Muscle layer of colon (tissue), 2 donors: ENCODE measurements at regions not wholly inside any gene's neighbourhood (a gene's known extent, or its start where the extent isn't known, plus 50 kb on each side); places are given as distances from the start of the nearest gene placed in this dataset.

Experiments
- H3K27ac ChIP-seq: one replicate; pipeline ENCODE4 v1.7.0; 2013; ENCODE audit warnings: low read depth, mild to moderate bottlenecking, low read length, moderate library complexity
- H3K27me3 ChIP-seq, 2 donors: one replicate each; pipeline ENCODE4 v1.7.0; 2013; ENCODE audit warnings: low read length in 2 of 2, mild to moderate bottlenecking in 2 of 2; ENCODE audit not compliant: insufficient read depth in 2 of 2, control insufficient read depth in 1 of 2
- H3K36me3 ChIP-seq: one replicate; pipeline ENCODE4 v1.7.0; 2013; ENCODE audit warnings: mild to moderate bottlenecking, low read length; ENCODE audit not compliant: insufficient read depth
- H3K4me1 ChIP-seq: one replicate; pipeline ENCODE4 v1.7.0; 2013; ENCODE audit warnings: mild to moderate bottlenecking, low read length; ENCODE audit not compliant: insufficient read depth
- H3K4me3 ChIP-seq, 2 donors: one replicate each; pipeline ENCODE4 v1.7.0; 2013; ENCODE audit warnings: low read length in 2 of 2, low read depth in 1 of 2, mild to moderate bottlenecking in 1 of 2, moderate library complexity in 1 of 2
- H3K9ac ChIP-seq: one replicate; pipeline ENCODE4 v1.7.0; 2013; ENCODE audit warnings: low read length
- H3K9me3 ChIP-seq: one replicate; pipeline ENCODE4 v1.7.0; 2013; ENCODE audit warnings: mild to moderate bottlenecking, low read length
- donor health status: abdominal sarcoma.
- donor health status: Adenocarcinoma of cecum.

GRCh38 chr14:84236290-84236689, 1293.7 kb upstream of the FLRT2 start:
- Histone ChIP-seq H3K27me3 (no peaks in the 10 kb centered on the region), H3K9me3 (no peaks in the 10 kb centered on the region), H3K4me1 (no peaks in the 10 kb centered on the region), H3K36me3 (no peaks in the 10 kb centered on the region), H3K9ac (no peak overlapping the region), H3K27ac (no peak overlapping the region), H3K4me3 (no peak overlapping the region)

DNA sequence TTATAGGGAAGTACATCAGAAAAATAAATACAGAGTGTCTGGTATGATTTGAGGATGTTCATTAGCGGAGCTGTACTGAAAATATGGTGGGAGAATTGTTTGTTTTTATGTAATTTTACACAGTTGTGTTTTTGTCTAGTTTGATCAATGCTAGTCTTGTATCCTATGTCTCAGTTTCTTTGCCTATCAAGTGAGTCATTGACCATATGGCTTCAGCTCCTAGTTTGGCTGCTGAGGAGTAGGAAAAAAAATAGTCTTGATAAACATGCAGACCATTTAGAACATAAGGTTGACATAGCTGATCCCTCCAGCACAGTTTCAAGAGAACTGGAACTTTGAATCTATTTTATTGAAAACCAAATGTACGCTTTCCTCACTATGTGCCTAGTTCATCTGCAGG, 1292.1 kb upstream of the FLRT2 start:
- Histone ChIP-seq H3K4me1 (no peaks in the 10 kb centered on the region), H3K4me3 (no peak overlapping the region), H3K27me3 (no peaks in the 10 kb centered on the region), H3K27ac (no peak overlapping the region), H3K36me3 (no peaks in the 10 kb centered on the region), H3K9ac (no peak overlapping the region), H3K9me3 (no peaks in the 10 kb centered on the region)

GRCh38 chr14:84247693-84248092, 1282.3 kb upstream of the FLRT2 start:
- H3K27me3 ChIP-seq = no peaks in the 10 kb centered on the region
- no peaks in the 10 kb centered on the region for H3K4me1 ChIP-seq
- no peak overlapping the region for H3K4me3 ChIP-seq
- no peak overlapping the region for H3K27ac ChIP-seq
- no peaks in the 10 kb centered on the region for H3K36me3 ChIP-seq
- no peaks in the 10 kb centered on the region for H3K9me3 ChIP-seq
- no peak overlapping the region for H3K9ac ChIP-seq

- no peaks in the 10 kb centered on the region for H3K27me3 ChIP-seq
- H3K27ac ChIP-seq = no peak overlapping the region
- H3K36me3 ChIP-seq = no peaks in the 10 kb centered on the region
- no peaks in the 10 kb centered on the region for H3K9me3 ChIP-seq
- no peak overlapping the region for H3K4me3 ChIP-seq
- no peaks in the 10 kb centered on the region for H3K4me1 ChIP-seq
- H3K9ac ChIP-seq = no peak overlapping the region
Measured at GRCh38 chr14:84250893-84251292, 1279.1 kb upstream of the FLRT2 start.

DNA sequence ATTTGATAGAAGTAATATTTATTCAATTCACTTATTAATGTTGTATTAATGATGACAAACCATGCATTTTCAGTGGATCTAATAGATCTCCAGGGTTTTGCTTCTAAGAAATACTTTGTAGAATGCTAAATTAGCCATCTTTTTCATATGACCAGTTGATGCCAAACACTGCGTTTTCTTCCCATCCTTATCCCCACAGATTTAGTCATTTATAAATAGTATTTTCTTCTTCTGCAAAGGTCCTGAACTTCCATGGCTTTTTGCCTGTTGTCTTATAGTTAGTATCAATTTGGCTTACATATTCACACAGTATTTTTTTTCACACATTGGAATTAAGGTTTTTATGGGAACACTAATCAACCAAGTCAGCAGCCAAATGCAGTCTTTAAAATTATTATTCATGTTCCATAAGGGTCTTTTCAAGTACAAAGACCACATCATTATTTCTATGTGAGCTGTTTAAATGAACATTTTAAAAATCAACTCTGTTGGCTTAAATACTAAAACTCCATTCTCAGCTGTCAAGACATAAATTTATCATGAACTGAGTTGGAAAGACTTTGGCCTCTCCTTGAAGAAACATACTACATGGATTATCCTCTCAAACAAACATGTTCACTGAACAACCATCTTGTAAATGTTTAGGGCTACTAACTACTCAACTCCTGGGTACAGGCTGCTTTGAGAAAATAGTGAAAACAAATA, 1278.4 kb upstream of the FLRT2 start:
- H3K27ac ChIP-seq = no peak overlapping the region
- H3K9me3 ChIP-seq = no peaks in the 10 kb centered on the region
- H3K4me1 ChIP-seq = no peaks in the 10 kb centered on the region

DNA sequence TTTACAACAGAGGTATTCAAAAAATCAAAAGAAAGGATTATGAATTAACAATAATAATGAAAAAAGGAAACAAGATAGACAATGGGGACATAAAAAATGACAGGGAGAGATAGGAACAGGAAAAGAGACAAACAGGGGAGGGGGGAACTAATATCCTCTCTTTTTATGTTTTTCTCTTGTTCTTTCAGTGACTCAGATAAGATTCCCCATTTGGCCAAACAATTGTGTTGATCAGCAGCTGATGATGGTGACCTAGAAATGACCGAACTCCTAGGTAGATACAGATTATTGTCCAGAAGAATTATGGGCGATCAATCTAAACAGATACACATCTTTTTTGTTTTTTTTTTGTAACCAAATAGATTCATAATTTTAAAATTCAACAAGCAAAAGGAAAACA, 1277.2 kb upstream of the FLRT2 start:
- H3K27me3 ChIP-seq = no peaks in the 10 kb centered on the region
- no peaks in the 10 kb centered on the region for H3K9me3 ChIP-seq
- no peaks in the 10 kb centered on the region for H3K4me1 ChIP-seq
- H3K9ac ChIP-seq = no peak overlapping the region
- no peak overlapping the region for H3K4me3 ChIP-seq
- no peak overlapping the region for H3K27ac ChIP-seq
- H3K36me3 ChIP-seq = no peaks in the 10 kb centered on the region

More for the DNA sequence above, 1278.4 kb upstream of the FLRT2 start:
- no peaks in the 10 kb centered on the region for H3K36me3 ChIP-seq
- no peak overlapping the region for H3K9ac ChIP-seq
- H3K4me3 ChIP-seq = no peak overlapping the region
- H3K27me3 ChIP-seq = no peaks in the 10 kb centered on the region

DNA sequence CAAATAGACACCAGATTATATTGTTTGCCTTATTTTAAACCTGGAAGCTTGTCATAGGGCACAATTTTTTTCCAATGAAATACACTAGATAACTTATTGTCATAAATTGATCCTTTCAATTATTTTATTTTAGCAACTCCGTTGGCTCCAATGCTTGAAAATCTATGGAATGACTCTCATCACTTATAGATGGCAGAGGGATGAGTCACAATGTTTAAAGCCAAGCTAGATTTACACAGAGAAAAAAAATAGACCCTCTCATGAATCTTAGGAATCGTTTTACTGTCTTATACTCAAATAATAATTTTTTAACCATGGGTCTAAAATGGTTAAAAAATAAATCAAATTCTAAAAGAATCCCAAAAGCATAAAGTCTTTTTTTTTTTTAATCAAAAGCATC, 1276.6 kb upstream of the FLRT2 start:
- H3K4me3 ChIP-seq = no peak overlapping the region
- H3K27ac ChIP-seq = no peak overlapping the region
- H3K9ac ChIP-seq = no peak overlapping the region
- H3K27me3 ChIP-seq = no peaks in the 10 kb centered on the region
- H3K4me1 ChIP-seq = no peaks in the 10 kb centered on the region
- no peaks in the 10 kb centered on the region for H3K36me3 ChIP-seq
- no peaks in the 10 kb centered on the region for H3K9me3 ChIP-seq

- Histone ChIP-seq H3K4me3 (no peak overlapping the region), H3K27me3 (no peaks in the 10 kb centered on the region), H3K4me1 (no peaks in the 10 kb centered on the region), H3K9ac (no peak overlapping the region), H3K9me3 (no peaks in the 10 kb centered on the region), H3K27ac (no peak overlapping the region), H3K36me3 (no peaks in the 10 kb centered on the region)
Measured at GRCh38 chr14:84254290-84254689, 1275.7 kb upstream of the FLRT2 start.

DNA sequence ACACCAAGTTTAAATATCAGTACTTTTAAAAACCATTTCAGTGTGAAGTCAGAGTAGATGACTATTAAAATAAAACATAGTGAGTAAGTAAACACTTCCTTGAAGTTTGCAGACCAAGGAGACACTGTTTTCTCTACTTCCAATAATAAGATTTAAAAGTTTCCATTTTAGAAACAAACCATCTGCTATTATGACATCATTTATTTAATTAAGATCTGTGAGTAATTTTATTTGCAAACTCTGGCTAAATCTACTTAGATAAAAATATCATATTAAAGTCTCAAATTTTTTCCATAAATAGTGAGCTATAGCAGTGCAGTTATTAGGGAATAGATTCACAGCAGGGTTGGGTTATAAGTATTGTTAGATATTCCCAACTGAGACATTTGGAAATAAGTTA, 1267.0 kb upstream of the FLRT2 start:
- Histone ChIP-seq H3K27ac (no peak overlapping the region), H3K9me3 (no peaks in the 10 kb centered on the region), H3K36me3 (no peaks in the 10 kb centered on the region), H3K4me3 (no peak overlapping the region), H3K9ac (no peak overlapping the region), H3K27me3 (no peaks in the 10 kb centered on the region), H3K4me1 (no peaks in the 10 kb centered on the region)

GRCh38 chr14:84272290-84272721, 1257.6 kb upstream of the FLRT2 start:
- Histone ChIP-seq H3K9ac (no peak overlapping the region), H3K27me3 (no peaks in the 10 kb centered on the region), H3K27ac (no peak overlapping the region), H3K4me3 (no peak overlapping the region), H3K36me3 (no peaks in the 10 kb centered on the region), H3K4me1 (no peaks in the 10 kb centered on the region), H3K9me3 (no peaks in the 10 kb centered on the region)

- Histone ChIP-seq H3K27me3 (no peaks in the 10 kb centered on the region), H3K9ac (no peak overlapping the region), H3K4me3 (no peak overlapping the region), H3K36me3 (no peaks in the 10 kb centered on the region), H3K27ac (no peak overlapping the region), H3K9me3 (no peaks in the 10 kb centered on the region), H3K4me1 (no peaks in the 10 kb centered on the region)
Measured at GRCh38 chr14:84273181-84273580, 1256.8 kb upstream of the FLRT2 start.

GRCh38 chr14:84282618-84283017, 1247.3 kb upstream of the FLRT2 start:
- Histone ChIP-seq H3K4me3 (no peak overlapping the region), H3K36me3 (no peaks in the 10 kb centered on the region), H3K27ac (no peak overlapping the region), H3K9me3 (no peaks in the 10 kb centered on the region), H3K4me1 (no peaks in the 10 kb centered on the region), H3K9ac (no peak overlapping the region), H3K27me3 (no peaks in the 10 kb centered on the region)
